GM21526 (cell line): ENCODE measurements at regions not wholly inside any gene's neighbourhood (a gene's known extent, or its start where the extent isn't known, plus 50 kb on each side); places are given as distances from the start of the nearest gene placed in this dataset.
"Not testable (repeated sequence)": the region's sequence is repeated elsewhere in the genome, so short reads cannot be mapped to it uniquely, and the experiment has no call there.

Source experiments
- ATAC-seq: cut with Tn5 transposase; IDR thresholded peaks from one replicate; pipeline ENCODE4 v1.9.1; 2021; ENCODE audit warnings: moderate library complexity; ENCODE audit not compliant: unreplicated experiment, low FRiP score

- ATAC-seq = no peak
Measured at GRCh38 chr20:48153103-48153502, 367.8 kb upstream of the SULF2 start.

GRCh38 chr20:48150568-48150967 is 365.3 kb upstream of the SULF2 start:
- ATAC-seq = no peak

GRCh38 chr20:48149902-48150301 is 364.6 kb upstream of the SULF2 start:
- ATAC-seq = no peak

- ATAC-seq = no peak
Measured at GRCh38 chr20:48148916-48149672, 363.8 kb upstream of the SULF2 start.

GRCh38 chr20:48148020-48148419 is 362.7 kb upstream of the SULF2 start:
- no peak for ATAC-seq

- no peak for ATAC-seq
Measured at GRCh38 chr20:48147311-48147710, 362.0 kb upstream of the SULF2 start.

- ATAC-seq = no peak
Measured at GRCh38 chr20:48146877-48147276, 361.6 kb upstream of the SULF2 start.

- no peak for ATAC-seq
Measured at GRCh38 chr20:48146308-48146707, 361.0 kb upstream of the SULF2 start.

- no peak for ATAC-seq
Measured at GRCh38 chr20:48143435-48144081, 358.3 kb upstream of the SULF2 start.

GRCh38 chr20:48142516-48142773 is 357.2 kb upstream of the SULF2 start:
- ATAC-seq = no peak

GRCh38 chr20:48141660-48142515 is 356.6 kb upstream of the SULF2 start:
- ATAC-seq = no peak

GRCh38 chr20:48139262-48140041 is 354.2 kb upstream of the SULF2 start:
- no peak for ATAC-seq

GRCh38 chr20:48132834-48133233 is 347.6 kb upstream of the SULF2 start:
- ATAC-seq = no peak

- ATAC-seq = no peak
Measured at GRCh38 chr20:48131581-48131980, 346.3 kb upstream of the SULF2 start.

GRCh38 chr20:48129345-48129942 is 344.2 kb upstream of the SULF2 start:
- ATAC-seq = no peak

- ATAC-seq = no peak
Measured at GRCh38 chr20:48128436-48128835, 343.2 kb upstream of the SULF2 start.

GRCh38 chr20:48127964-48128363 is 342.7 kb upstream of the SULF2 start:
- ATAC-seq = not testable (repeated sequence)

- not testable (repeated sequence) for ATAC-seq
Measured at GRCh38 chr20:48127133-48127532, 341.9 kb upstream of the SULF2 start.

GRCh38 chr20:48126227-48126740 is 341.0 kb upstream of the SULF2 start:
- ATAC-seq = no peak

GRCh38 chr20:48124960-48125359 is 339.7 kb upstream of the SULF2 start:
- no peak for ATAC-seq
